Limb (tissue), 2 donors: ENCODE measurements at regions not wholly inside any gene's neighbourhood (a gene's known extent, or its start where the extent isn't known, plus 50 kb on each side); places are given as distances from the start of the nearest gene placed in this dataset.
A peak's percentile ranks its signal among the peaks of the same experiment; 100 is the strongest.
"Not testable (repeated sequence)": the region's sequence is repeated elsewhere in the genome, so short reads cannot be mapped to it uniquely, and the experiment has no call there.

Experiments
- DNase-seq, 2 donors: peaks; one replicate each; pipeline ENCODE4 v3.0.0-alpha.2; 2016; ENCODE audit errors: extremely low spot score in 2 of 2

DNA sequence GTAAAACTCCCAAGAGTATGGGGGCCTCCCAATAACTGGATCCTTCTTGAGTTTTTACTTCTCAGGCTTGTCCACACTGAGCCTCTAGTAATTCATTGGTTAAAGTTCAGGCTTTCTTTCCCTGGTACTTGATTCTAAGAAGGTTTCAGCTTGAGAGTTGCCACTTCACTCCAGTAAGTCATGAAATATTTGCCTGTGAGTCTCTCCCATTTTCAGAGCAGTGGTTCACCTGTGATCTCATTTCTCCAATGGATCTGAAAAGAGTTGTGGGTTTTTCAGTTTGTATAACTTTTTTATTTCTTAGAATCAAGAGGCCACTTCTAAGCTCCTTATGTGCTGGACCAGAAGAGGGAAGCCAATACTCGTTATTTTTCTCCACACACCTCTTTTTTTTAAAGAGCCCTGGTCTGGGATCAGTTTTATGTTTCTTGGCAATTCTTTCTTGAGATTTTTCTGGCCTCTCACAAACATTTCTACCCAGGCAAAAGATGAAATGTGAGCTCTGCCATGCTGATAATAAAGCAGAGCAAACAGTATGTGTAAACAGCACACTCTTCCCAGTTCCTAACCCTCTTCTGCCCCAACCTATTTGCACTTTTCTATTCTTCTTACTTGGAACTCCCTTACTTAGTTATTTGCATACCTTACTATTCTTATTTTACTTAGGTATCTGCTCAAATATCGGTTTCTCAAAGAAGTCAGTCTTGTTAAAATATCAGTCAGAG lies 983.4 kb downstream of the CCSER2 start:
- no peak for DNase-seq

DNA sequence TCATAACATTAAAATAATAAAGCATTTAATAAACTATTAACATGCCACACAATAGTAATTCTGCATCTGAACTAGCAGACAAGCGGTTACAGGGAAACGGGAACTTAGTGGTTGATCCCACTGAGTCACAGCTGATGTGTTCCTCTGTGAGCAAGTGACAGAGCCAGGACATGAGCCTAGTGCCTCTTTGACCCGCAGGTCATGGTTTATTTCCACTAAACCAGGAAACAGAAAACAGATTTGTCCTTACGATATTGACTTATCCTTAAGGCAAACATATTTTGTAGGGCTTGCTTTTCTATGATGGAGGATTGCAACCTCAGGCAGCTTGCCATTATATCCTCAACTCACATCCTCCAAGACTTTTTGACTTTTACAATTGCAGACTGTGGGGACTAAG lies 987.3 kb downstream of the CCSER2 start:
- DNase-seq, result no peak

GRCh38 chr10:85316276-85316675 lies 987.9 kb downstream of the CCSER2 start:
- DNase-seq, result no peak

DNA sequence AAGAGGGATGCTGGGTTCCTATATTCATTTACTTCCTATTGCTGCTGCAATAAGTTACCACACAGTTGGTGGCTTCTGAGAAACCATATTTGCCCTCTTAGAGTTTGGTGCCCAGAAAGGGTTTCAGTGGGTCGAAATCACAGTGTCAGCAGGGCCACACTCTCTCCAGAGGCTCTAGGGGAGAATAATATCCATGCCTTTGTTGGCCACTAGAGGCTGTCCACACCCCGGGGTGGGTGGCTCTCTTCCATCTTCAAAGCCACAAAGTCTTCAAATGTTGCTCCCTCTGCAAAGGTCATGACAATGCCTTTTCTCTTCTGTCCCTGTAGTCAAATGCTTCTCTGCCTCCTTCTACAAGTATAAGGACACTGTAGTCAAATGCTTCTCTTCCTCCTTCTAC lies 989.4 kb downstream of the CCSER2 start:
- DNase-seq, result no peak

- no peak for DNase-seq
Measured at GRCh38 chr10:85318809-85319807, 990.7 kb downstream of the CCSER2 start.

DNA sequence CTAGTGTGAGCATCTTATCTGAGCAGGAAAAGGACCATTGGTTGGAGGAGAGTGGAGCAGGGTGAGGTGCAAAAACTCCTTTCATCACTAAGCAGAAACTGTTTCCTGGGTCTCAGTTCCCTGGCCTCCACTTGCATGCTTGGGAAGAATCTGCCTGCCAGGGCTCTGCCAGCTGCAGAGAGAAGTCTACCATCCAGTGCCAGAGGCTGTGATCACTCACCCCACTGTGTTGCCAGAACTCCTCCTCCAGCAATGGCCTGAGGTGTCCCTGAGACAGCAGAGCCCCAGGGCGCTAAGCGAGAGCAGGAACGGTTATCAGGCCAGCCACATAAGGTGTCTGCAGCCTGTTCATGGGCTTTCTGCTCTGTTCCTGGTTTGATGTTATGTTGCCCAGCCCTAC lies 991.4 kb downstream of the CCSER2 start:
- no peak for DNase-seq

GRCh38 chr10:85333594-85333993 lies 1005.2 kb downstream of the CCSER2 start:
- no peak for DNase-seq

GRCh38 chr10:85362401-85362800 lies 1004.2 kb downstream of the GRID1 start:
- no peak for DNase-seq

DNA sequence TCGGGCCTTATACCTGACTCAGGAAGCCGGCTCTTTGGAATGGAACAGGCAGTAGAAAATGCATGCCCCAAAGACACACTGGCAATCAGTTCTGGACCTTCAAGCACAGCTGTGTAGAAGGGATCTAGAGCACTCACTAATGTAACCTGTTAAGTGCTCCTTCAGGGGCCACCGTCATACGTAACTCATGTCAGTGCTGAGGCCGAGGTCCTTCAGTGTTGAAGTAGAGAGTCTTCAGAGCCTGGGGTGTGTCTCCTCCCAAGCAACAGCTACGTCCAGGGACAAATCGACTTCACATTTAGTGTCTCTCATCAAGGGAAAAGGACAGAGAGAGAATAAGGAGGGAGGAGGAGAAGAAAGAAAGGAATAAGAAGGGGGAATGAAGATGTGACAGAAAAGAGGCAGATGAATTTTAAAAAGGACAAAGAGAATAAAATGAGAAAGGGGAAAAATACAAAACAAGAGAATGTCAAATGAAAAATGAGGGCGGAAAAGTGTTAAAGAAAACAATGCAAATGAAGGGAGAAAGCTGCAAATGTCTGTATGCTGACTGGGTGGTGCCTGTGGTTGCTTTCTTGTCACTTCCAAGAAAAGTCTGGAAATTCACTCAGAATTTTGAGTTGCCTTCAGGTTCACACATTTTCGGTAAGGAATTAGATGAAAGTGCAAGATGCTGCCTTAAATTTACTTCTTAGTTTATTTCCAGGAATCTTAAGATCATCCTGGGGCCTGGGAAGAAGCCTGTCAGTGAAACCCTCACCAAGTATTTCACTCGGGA lies 989.4 kb downstream of the GRID1 start:
- no peak for DNase-seq

- DNase-seq, result no peak
Measured at GRCh38 chr10:85379338-85379737, 987.3 kb downstream of the GRID1 start.

GRCh38 chr10:85400981-85401695 lies 965.5 kb downstream of the GRID1 start:
- DNase-seq, result no peak

- DNase-seq, result no peak
Measured at GRCh38 chr10:85402541-85402940, 964.1 kb downstream of the GRID1 start.

DNA sequence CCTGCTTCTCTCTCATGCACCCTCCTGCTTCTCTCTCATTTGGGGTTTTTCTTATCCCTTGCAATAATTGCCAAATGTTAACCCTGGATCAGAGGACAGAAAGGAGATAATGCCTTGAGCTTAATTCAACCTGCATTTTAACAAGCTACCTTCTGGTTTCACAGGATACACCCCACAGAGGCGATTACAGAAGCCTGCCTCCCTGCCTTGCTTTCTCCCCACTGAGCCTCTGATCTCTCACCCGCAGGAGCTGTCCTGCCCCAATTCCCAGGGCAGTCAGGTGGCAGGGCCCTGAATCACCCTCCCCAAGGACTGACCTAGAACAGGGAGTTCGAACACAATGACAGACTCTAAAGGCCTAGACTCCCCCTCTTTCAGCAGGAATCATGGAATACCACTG lies 959.5 kb downstream of the GRID1 start:
- no peak for DNase-seq

GRCh38 chr10:85408388-85408787 lies 958.2 kb downstream of the GRID1 start:
- no peak for DNase-seq

DNA sequence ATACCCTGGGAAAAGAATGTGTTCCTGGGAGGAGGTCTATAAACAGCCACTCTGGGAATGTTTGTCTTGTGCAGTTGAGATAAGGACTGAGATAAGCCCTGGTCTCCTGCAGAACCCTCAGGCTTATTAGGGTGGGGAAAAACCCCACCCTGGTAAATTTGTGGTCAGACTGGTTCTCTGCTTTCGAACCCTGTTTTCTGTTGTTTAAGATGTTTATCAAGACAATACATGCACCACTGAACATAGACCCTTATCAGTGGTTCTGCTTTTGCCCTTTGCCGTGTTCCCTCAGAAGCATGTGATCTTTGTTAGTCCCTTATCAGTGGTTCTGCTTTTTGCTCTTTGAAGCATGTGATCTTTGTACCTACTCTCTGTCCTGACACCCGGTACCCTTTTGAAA lies 956.0 kb downstream of the GRID1 start:
- not testable (repeated sequence) for DNase-seq

DNA sequence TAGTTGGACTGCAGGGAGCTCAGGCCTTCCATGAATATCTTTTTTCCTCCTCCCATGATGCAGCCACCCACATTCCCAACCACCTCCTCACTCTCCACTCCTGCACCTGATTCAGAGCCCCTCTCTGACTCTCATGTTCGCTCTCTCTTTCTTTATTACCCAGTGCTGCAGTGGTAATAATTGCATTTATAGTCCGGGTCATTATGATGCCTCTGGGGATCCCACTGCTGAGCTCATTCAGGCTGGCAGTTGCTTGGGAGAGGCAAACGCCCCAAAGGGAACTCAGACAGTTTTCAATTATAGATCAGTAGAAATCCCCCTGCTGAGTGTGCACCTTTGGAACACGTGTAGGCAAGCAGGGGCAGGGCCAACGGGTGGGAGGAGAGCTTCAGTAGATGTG lies 953.0 kb downstream of the GRID1 start:
- no peak for DNase-seq

DNA sequence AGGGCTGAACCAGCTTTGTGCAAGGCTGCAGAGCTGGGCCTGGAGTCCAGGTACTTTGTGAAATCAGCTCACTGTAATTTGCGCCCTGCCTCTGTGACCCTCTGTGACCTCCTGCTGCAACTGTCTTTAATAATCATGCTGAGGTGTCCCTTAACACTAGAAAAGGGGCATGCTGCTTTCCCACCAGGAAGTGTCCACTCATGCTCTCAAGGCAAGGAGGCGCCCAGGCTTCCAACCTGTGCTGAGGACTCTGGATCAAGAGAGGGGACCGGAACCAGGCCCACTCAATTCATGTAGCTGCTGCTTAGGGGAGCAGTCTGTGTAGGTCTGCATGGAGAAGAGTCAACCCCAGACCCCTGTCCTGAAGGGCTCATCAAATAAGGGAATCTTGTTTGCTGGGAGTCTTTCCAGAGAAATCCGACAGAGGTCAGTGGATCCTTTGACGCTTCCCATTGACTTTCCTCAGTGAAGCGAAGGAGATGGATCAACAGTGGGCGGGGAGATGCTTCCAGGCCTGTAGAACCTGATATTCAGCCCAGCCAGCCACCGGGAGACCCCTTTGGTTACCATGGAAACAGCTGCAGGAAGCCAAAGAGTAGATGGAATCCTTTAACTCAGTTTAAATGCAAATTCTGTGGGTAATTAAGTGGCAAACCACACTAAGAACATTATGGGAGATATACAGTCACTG lies 945.9 kb downstream of the GRID1 start:
- DNase-seq, result peak in 1 of 2 donors; percentile 33

GRCh38 chr10:85421421-85421820 lies 945.2 kb downstream of the GRID1 start:
- DNase-seq, result no peak

DNA sequence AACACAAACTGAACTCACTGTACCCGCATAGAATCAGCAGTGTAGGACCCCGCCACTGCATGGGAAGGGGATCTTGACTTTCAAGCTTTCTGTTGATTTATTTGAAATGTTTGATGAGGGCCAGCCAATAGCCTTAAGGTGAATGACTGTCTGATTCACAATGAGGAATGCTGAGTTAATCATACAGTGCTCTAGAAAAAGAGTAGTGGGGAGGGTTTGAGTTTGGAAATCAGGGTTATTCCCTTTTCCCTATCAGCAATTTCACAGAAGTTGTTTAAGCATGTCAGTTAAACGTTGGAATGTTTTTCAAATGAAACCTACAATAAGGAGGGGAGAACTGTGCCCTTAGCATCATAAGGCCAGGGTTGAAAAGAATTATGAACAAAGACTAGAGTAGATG lies 937.5 kb downstream of the GRID1 start:
- no peak for DNase-seq

- DNase-seq, result no peak
Measured at GRCh38 chr10:85430991-85431390, 935.6 kb downstream of the GRID1 start.

DNA sequence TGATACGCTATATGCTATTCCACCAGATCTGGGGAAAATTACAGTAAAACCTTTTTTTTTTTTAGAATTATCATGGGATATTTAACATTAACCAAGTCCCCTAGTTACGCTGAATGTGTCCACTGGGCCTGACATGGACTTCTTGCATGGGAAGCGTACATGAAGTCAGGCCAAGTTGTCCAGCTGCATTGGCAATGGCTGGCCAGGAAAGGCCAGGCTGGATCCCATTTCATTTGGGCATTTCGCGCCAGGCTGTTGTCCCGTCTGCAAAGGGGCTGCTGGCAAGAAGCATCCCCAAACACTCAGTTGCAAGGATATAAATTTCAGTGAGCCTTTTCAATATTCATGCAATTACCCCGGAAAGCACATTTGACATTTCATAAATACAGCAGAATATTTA lies 933.3 kb downstream of the GRID1 start:
- DNase-seq, result no peak
